CD14-positive monocyte (primary cell): ENCODE measurements at regions not wholly inside any gene's neighbourhood (a gene's known extent, or its start where the extent isn't known, plus 50 kb on each side); places are given as distances from the start of the nearest gene placed in this dataset.

ENCODE experiments used
- DNase-seq, 3 donors: peaks; one replicate each; pipeline ENCODE4 v3.0.0-alpha.2; 2011 to 2022
- H2AFZ ChIP-seq: 2 replicates; pipeline ENCODE4 v1.6.0; 2012; ENCODE audit warnings: mild to moderate bottlenecking, low read depth, low read length, inconsistent platforms; ENCODE audit not compliant: insufficient read depth, poor library complexity, severe bottlenecking
- H3K27ac ChIP-seq, 2 donors: 1 replicate in 1 of 2; 2 replicates in 1 of 2; pipeline ENCODE4 v1.5.1; 2012 to 2013; ENCODE audit warnings: low read length in 2 of 2, control low read depth in 1 of 2, inconsistent platforms in 1 of 2, low read depth in 1 of 2, mild to moderate bottlenecking in 1 of 2
- H3K27me3 ChIP-seq, 2 donors: one replicate each; pipeline versions ENCODE4 v1.6.0 to v1.6.1; 2011 to 2013; ENCODE audit warnings: low read length in 2 of 2; ENCODE audit not compliant: control insufficient read depth in 2 of 2, insufficient read depth in 2 of 2
- H3K36me3 ChIP-seq, 2 donors: replicated peaks in 1 of 2; 1 replicate in 1 of 2; 2 replicates in 1 of 2; pipeline versions ENCODE4 v1.5.1 to v1.6.1; 2012 to 2013; ENCODE audit warnings: low read length in 2 of 2, control low read depth in 1 of 2, inconsistent platforms in 1 of 2, mild to moderate bottlenecking in 1 of 2; ENCODE audit not compliant: insufficient read depth in 2 of 2, control insufficient read depth in 1 of 2
- H3K4me1 ChIP-seq, 2 donors: 1 replicate in 1 of 2; 2 replicates in 1 of 2; pipeline versions ENCODE4 v1.5.1 to v1.6.1; 2012 to 2013; ENCODE audit warnings: low read length in 2 of 2, control low read depth in 1 of 2, inconsistent platforms in 1 of 2, mild to moderate bottlenecking in 1 of 2, moderate library complexity in 1 of 2; ENCODE audit not compliant: insufficient read depth in 2 of 2, control insufficient read depth in 1 of 2
- H3K4me2 ChIP-seq: replicated peaks from 2 replicates; pipeline ENCODE3; 2012; ENCODE audit warnings: low read length, moderate library complexity, mild to moderate bottlenecking; ENCODE audit not compliant: poor library complexity, severe bottlenecking; ENCODE audit errors: extremely low read depth
- H3K4me3 ChIP-seq, 3 experiments: fragments of 200-600 bp in 1 of 3; sonication (generic) in 1 of 3; replicated peaks in 1 of 3; 1 replicate in 2 of 3; 2 replicates in 1 of 3; pipeline ENCODE4 v1.5.1; 2011 to 2013; ENCODE audit warnings: low read length in 3 of 3, mild to moderate bottlenecking in 3 of 3, control low read depth in 2 of 3, low read depth in 2 of 3, inconsistent platforms in 1 of 3, moderate library complexity in 1 of 3
- H3K79me2 ChIP-seq: 2 replicates; pipeline ENCODE4 v1.6.0; 2012; ENCODE audit warnings: mild to moderate bottlenecking, control low read depth, inconsistent platforms, low read length, moderate library complexity; ENCODE audit not compliant: insufficient read depth
- H3K9ac ChIP-seq: 2 replicates; pipeline ENCODE4 v1.6.0; 2017; ENCODE audit warnings: low read length, mild to moderate bottlenecking; ENCODE audit not compliant: insufficient read depth, poor library complexity, severe bottlenecking
- H3K9me3 ChIP-seq, 2 donors: replicated peaks in 1 of 2; 1 replicate in 1 of 2; 2 replicates in 1 of 2; pipeline versions ENCODE4 v1.5.1 to v1.6.1; 2012 to 2013; ENCODE audit warnings: low read length in 2 of 2, control low read depth in 1 of 2; ENCODE audit not compliant: control insufficient read depth in 1 of 2, insufficient read depth in 1 of 2
- H4K20me1 ChIP-seq: 2 replicates; pipeline ENCODE4 v1.6.0; 2012; ENCODE audit warnings: mild to moderate bottlenecking, low read length, control low read depth, moderate library complexity; ENCODE audit not compliant: insufficient read depth
- H3K27ac Mint-ChIP-seq, 7 donors: one replicate each; pipeline ENCODE4 v1.8.0; 2020; ENCODE audit warnings: mild to moderate bottlenecking in 7 of 7, mixed read lengths in 7 of 7, moderate library complexity in 6 of 7, inconsistent platforms in 2 of 7
- H3K27me3 Mint-ChIP-seq, 3 donors: one replicate each; pipeline ENCODE4 v1.8.0; 2021 to 2022; ENCODE audit warnings: low read depth in 3 of 3, mild to moderate bottlenecking in 3 of 3, mixed read lengths in 3 of 3, moderate library complexity in 3 of 3, inconsistent platforms in 1 of 3
- H3K36me3 Mint-ChIP-seq, 2 donors: one replicate each; pipeline ENCODE4 v1.8.0; 2020; ENCODE audit warnings: mixed read lengths in 2 of 2, inconsistent platforms in 1 of 2, mild to moderate bottlenecking in 1 of 2
- H3K4me1 Mint-ChIP-seq: one replicate; pipeline ENCODE4 v1.8.0; 2020; ENCODE audit warnings: mild to moderate bottlenecking, mixed read lengths
- H3K4me3 Mint-ChIP-seq, 2 donors: one replicate each; pipeline ENCODE4 v1.8.0; 2020; ENCODE audit warnings: mild to moderate bottlenecking in 2 of 2, mixed read lengths in 2 of 2, moderate library complexity in 1 of 2
- H3K9me3 Mint-ChIP-seq, 7 donors: one replicate each; pipeline ENCODE4 v1.8.0; 2020 to 2022; ENCODE audit warnings: mixed read lengths in 7 of 7, mild to moderate bottlenecking in 6 of 7, moderate library complexity in 6 of 7, inconsistent platforms in 2 of 7
- CTCF ChIP-seq: fragments of 200-600 bp; IDR thresholded peaks from one replicate; pipeline ENCODE4 v1.8.0; 2022; ENCODE audit warnings: antibody characterized with exemption, mild to moderate bottlenecking
- WGBS: methylation state at CpG from one replicate; pipeline ENCODE4 v1.1.5; 2013; ENCODE audit warnings: missing lambda C conversion rate; ENCODE audit not compliant: insufficient coverage; 5-methylcytosine and 5-hydroxymethylcytosine counted together
- intact Hi-C, 2 donors: fragments of 100-400 bp; cut with micrococcal nuclease; formaldehyde crosslinking; loops; one replicate each; pipeline versions ENCODE4 v1.15.0 to v1.15.1; 2023

GRCh38 chr22:47597041-47597440, 834.6 kb downstream of the TBC1D22A start:
- no peaks in the 10 kb centered on the region for H4K20me1 ChIP-seq
- peaks cover 0 to 2% (median 0%) of the 10 kb centered on the region in 7 donors for H3K9me3 Mint-ChIP-seq
- H3K79me2 ChIP-seq, result no peaks in the 10 kb centered on the region
- TF ChIP-seq CTCF, result no peak
- no peaks in the 10 kb centered on the region for H3K27me3 ChIP-seq
- H3K4me2 ChIP-seq, result no peak overlapping the region
- DNase-seq, result no peak
- no peaks in the 10 kb centered on the region for H3K4me1 Mint-ChIP-seq
- H3K9me3 ChIP-seq, result no peaks in the 10 kb centered on the region
- no peaks in the 10 kb centered on the region for H3K36me3 Mint-ChIP-seq
- intact Hi-C loops, result no loop called here
- H3K4me3 ChIP-seq, result no peak overlapping the region
- H3K27me3 Mint-ChIP-seq, result peaks cover 0 to 3% (median 1%) of the 10 kb centered on the region in 3 donors
- no peaks in the 10 kb centered on the region for H3K4me1 ChIP-seq
- no peak overlapping the region for H3K4me3 Mint-ChIP-seq
- H3K36me3 ChIP-seq, result no peaks in the 10 kb centered on the region
- H3K27ac Mint-ChIP-seq, result no peak overlapping the region
- WGBS, result 80% methylated on average over 7 of the region's 9 CpGs
- no peak overlapping the region for H2AFZ ChIP-seq
- H3K9ac ChIP-seq, result no peak overlapping the region
- H3K27ac ChIP-seq, result no peak overlapping the region

DNA sequence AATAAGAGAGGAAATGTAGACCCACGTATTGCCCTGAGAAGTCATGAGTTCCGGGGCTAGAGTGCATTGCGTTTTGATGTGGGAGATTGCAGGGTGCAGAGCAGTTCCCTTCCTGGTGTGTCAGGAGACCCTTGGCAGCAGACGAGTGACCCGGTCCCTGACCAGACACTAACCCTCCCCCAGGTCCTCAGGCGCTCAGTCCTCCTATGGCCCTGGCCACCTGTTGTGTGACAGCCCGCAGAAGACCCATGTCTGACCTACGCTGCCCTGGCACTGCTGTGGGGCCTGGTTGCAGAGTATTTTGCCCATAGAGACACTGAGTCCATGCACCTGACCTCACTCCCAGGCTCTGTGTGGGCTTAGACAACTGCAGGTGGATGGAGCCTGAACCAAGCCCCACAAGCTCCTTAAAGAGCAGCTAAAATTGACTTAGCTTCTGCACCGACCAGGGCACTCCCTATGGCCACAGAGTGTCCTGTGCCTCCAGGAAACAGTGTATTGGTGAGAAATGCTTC, 833.8 kb downstream of the TBC1D22A start:
- Histone ChIP-seq H3K4me3 (no peak overlapping the region), H3K27me3 (no peaks in the 10 kb centered on the region), H4K20me1 (no peaks in the 10 kb centered on the region), H3K36me3 (no peaks in the 10 kb centered on the region), H3K9me3 (no peaks in the 10 kb centered on the region), H3K27ac (no peak overlapping the region), H2AFZ (no peak overlapping the region), H3K79me2 (no peaks in the 10 kb centered on the region), H3K4me2 (no peak overlapping the region), H3K4me1 (no peaks in the 10 kb centered on the region), H3K9ac (no peak overlapping the region)
- H3K27me3 Mint-ChIP-seq, result peaks cover 0 to 3% (median 1%) of the 10 kb centered on the region in 3 donors
- intact Hi-C loops, result no loop called here
- H3K4me3 Mint-ChIP-seq, result no peak overlapping the region
- 81% methylated on average over 7 of the region's 9 CpGs for WGBS
- no peak overlapping the region for H3K27ac Mint-ChIP-seq
- H3K9me3 Mint-ChIP-seq, result peaks cover 0 to 2% (median 0%) of the 10 kb centered on the region in 7 donors
- H3K36me3 Mint-ChIP-seq, result no peaks in the 10 kb centered on the region
- no peak for TF ChIP-seq CTCF
- DNase-seq, result no peak
- no peaks in the 10 kb centered on the region for H3K4me1 Mint-ChIP-seq
